GM21390 (cell line): ENCODE measurements at regions not wholly inside any gene's neighbourhood (a gene's known extent, or its start where the extent isn't known, plus 50 kb on each side); places are given as distances from the start of the nearest gene placed in this dataset.

ENCODE experiments used
- ATAC-seq: cut with Tn5 transposase; IDR thresholded peaks from one replicate; pipeline ENCODE4 v1.9.1; 2021; ENCODE audit not compliant: unreplicated experiment

GRCh38 chr6:4383910-4384638, 248.7 kb upstream of the ECI2 start:
- ATAC-seq: no peak

- no peak for ATAC-seq
Measured at GRCh38 chr6:4382362-4382853, 247.0 kb upstream of the ECI2 start.

DNA sequence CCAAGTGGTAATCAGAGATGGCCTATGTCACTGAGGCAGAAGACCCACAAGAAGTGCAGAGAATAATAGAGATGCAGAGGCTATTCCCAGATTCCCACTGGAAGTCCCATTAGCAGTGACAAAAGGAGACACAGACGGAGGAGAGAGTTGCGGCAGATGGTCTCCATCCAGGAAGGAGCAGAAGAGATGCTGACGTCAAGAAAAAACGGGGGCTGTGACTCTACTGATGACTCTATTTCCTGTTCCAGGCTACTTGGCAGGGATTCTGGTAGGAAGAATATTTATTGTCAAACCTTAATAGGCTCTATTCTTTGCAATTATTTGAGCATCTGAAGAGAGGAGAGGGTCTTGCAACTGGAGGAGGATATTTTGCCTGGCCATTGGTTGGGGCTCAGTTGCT, 246.0 kb upstream of the ECI2 start:
- ATAC-seq: no peak

DNA sequence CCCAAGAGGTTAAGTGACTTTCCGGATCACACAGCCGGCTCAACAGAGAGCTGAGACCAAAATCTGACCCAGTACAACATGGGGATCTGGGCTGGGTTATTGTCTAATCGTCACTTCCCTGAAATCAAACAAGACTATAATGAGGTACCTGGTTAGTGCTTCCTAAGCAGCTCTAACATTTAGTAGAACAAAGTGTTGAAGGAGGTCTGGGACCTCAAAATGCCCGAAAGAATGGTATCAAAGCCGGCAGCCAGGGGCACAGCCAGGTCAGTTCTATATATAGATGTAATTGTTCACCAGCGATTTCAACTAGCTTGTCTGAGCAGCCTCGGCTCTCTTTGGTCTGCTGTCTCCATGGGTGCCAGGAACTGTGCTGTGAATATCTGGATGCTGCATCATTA, 245.5 kb upstream of the ECI2 start:
- no peak for ATAC-seq

DNA sequence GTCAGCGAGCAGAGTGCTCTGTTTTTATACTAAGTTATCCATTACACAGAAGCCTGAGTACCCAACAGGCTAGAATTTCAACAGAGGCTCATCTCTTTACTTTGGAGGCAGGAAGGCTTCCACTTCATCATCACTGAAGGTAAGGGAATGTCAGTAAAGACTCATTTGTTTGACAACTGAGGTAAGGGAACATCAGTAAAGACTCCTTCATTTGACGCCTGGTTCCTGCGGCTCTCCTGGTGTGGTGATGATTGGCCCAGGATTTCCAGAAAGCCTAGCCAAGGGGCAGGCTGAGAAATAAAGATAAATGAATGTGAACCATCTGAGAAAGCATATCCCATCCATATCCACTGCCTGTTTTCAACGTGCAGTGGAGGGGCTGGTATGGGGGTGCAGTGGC, 244.6 kb upstream of the ECI2 start:
- no peak for ATAC-seq

DNA sequence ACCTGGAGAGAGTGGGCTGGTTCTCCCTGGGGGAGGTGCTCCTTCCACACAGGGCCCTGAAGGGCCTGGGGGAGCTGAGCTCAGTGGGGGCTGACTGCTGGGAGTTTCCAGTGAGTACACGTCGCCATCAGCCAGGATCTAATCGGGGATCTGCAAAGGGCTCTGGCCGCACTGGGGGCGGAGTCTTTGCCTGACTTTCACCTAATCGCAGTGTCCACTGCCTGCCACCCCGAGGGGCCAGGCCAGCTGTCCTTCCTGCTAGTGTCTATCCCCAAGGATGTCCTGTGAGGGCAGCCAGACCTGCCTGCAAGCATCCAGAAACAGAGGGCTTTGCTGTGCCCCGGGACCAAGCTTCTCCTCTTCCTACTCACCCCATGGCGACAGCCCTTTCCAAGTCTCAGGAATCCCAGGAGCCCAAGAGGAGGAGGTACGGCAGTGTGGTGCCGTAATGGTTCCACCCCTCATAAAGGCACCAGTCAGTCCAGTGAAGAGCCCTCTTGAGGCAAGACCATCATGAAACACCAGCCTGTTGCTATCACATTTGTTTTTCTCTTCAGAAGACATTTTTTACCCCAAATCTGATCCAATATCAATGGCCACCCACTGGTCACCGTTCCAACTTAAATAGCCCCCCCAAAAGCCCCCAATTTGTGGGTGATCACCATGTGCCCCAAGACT, 243.1 kb upstream of the ECI2 start:
- ATAC-seq: no peak

DNA sequence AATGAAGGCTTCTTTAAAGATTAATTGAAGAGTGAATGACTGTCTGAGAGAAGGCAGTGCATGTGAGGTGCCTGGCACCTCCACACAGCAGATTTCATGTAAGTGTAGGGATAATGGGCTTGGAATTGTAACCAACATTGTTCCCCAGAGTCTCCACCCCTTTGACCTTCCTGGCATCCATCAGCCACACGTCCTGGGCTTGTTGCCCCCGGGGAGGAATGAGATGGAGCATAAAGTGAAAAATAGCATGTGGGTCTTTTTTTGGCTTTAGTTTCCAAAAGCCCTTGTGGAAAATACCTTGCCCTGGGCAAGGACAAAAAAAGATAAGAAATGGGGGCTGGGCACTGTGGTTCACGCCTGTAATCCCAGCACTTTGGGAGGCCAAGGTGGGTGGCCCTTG, 242.2 kb upstream of the ECI2 start:
- no peak for ATAC-seq

DNA sequence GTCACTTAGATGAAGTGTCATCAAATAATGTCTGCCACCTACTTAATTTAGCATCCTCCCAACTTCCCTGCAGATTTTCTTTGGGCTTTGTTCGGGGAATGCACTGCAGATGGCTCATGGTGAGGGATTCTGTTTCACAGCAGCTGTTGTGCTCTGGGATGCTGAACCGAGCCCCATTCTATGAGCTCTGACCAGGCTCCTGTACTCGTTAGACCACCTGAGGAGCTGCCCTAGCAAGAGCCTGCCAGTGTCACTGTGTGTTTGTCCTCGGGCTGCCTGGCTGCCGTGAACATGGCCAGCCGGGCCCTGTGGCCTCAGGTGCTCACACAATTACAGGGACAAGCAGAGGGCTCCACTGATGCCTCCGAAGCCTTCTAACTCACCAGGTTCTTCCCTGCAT, 238.8 kb upstream of the ECI2 start:
- no peak for ATAC-seq

- ATAC-seq: no peak
Measured at GRCh38 chr6:4372866-4373265, 237.5 kb upstream of the ECI2 start.

DNA sequence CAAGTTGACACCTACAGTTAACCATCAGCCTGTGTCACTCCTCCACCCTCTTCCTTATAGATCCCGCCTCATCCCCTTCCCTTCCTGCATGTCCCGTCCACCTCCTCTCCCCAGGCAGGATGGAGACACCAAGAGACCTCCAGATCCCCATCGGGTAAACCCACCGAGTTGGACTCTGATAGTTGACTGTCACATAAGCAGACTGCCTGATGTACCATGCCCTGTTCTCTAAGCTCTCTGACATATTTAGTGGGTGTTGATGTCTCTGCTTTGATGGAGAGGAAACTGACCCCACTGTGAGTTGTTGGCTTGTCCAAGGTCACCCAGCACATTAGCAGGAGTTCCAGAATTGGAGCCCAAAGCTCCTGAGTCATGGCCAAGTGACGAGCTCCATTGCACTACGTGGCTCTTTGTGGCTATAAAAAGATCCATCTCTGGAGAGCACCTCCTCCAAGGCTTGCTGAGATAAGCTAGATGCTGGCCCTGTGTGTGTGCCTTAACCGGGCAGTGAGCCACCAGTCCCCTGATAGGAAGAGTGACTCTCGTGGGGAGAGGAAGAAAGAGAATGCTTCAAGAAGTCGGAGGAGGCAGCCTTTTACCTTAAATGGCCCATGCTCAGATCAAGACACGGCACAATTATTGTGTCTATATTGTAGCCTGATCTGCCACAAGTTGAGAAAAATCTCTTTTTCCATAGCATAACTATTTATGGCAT, 236.0 kb upstream of the ECI2 start:
- ATAC-seq: no peak

DNA sequence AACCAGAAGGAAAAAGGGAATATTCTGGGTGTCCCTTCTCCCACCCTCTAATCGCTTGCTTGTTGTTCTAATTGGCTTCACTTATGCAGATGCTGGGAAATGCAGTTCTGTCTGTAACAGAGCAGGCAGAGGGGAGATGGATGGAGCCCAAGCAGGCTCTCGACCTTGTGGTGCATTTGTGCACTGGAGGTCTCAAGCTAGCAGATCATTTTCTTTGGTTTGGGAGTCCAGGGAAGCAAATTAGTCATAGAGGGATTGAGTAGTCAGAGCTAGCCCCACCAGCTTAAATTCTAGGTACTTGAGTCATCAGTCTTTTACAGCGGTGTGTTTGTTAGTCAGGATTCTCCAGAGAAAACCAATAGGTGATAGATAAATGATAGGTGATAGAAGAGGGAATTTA, 234.7 kb upstream of the ECI2 start:
- ATAC-seq: no peak

- no peak for ATAC-seq
Measured at GRCh38 chr6:4369616-4370015, 234.2 kb upstream of the ECI2 start.

- no peak for ATAC-seq
Measured at GRCh38 chr6:4368649-4369048, 233.3 kb upstream of the ECI2 start.

DNA sequence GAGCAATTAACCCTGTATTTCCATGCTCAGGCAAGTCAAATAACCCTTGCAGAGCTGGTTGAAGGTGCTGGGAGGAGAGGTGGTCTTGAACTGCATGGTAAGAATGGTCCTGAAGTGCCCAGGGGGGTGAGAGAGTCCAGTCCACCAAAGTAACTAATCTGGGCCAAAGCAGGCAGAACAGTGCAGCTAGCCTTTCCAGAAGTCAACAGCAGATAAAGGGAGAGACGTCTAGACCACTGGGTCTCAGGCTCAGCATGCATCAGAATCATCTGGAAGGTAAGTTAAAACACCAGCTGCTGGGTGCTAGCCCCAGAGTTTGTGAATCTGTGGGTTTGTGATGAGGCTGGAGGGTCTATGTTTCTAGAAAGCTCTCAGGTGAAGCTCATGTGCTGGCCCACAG, 232.3 kb upstream of the ECI2 start:
- no peak for ATAC-seq

GRCh38 chr6:4366635-4367395, 231.4 kb upstream of the ECI2 start:
- no peak for ATAC-seq

GRCh38 chr6:4365686-4366085, 230.3 kb upstream of the ECI2 start:
- ATAC-seq: no peak

DNA sequence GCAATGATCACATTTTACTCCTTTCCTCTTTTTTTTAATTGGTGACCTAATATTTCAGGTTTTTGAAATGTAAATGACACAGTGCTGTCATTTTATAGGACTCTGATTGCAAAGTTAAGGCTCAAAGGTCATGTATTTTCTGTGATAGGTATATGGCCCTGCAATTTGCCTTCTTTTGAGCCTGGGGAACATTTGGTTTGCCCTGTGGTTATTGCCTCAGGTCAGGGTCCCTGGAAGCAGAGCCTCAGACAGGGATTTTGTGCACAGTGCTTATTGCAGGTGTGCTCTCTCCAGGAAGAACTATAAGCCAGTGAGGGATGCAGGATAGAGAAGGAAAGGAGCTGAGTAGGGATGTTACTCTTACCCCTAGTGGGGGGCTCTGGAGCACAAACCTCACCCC, 229.3 kb upstream of the ECI2 start:
- no peak for ATAC-seq

DNA sequence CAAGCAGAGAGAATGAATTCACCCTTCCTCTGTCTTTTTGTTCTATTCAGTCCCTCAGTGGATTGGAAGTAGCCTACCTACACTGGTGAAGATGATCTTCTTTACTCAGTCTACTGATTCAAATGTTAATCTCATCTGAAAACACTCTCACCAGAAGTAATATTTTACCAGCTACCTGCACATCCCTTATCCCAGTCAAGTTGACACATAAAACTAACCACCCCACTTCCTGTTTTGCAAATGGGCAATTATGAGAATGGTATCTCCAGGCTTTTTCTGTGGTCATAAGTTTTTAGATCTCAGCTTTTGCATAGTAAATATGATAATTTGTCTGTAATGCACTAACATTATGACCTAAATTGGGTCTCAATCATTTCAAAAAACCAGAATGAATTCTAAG, 228.8 kb upstream of the ECI2 start:
- ATAC-seq: no peak

GRCh38 chr6:4363656-4364055, 228.3 kb upstream of the ECI2 start:
- no peak for ATAC-seq

GRCh38 chr6:4362326-4362725, 227.0 kb upstream of the ECI2 start:
- ATAC-seq: no peak

DNA sequence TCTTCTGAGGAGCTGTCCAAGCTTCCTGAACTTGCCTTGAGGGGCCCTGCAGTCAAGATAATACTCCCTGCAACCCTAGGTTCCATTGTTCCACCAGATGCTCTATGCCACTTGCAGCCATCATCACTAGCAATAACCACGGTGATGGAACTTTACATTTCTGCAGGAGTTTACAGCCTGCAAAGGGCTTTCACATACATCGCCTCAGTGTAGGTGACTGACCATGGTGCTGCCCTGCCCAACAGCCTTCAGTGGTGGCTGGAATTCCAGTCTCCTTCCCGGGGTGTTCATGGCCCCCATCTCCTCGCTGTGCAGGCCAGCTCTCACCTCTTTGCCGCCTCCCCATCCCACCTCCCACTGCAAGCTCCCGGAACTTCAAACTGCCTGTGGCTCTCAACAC, 225.5 kb upstream of the ECI2 start:
- ATAC-seq: no peak
